IMR-90 (cell line): ENCODE measurements at regions not wholly inside any gene's neighbourhood (a gene's known extent, or its start where the extent isn't known, plus 50 kb on each side); places are given as distances from the start of the nearest gene placed in this dataset.

Source experiments
- ATAC-seq: fragments of 200-7000 bp; cut with Tn5 transposase; 2 replicates; pipeline ENCODE4 v1.9.1; 2020; ENCODE audit warnings: low read depth, mild to moderate bottlenecking, moderate library complexity
- BruUV-seq: library from RNA; stranded (reverse); fragments of 400-500 nt; replicated peaks from 2 replicates; lab custom pipeline; 2021; lab: Mats Ljungman, UMichigan
- CTCF ChIA-PET: fragments of 300-600 bp; formaldehyde crosslinking; extraction: SDS; loops from one replicate; lab custom pipeline; 2021; ENCODE audit warnings: antibody characterized with exemption; lab: Yijun Ruan, JAX
- POLR2A ChIA-PET: fragments of 300-600 bp; sonication (Branson Sonifier 250); formaldehyde crosslinking; loops from one replicate; lab custom pipeline; 2022; ENCODE audit warnings: antibody characterized with exemption; ENCODE audit not compliant: unreplicated experiment; lab: Charles Lee
- DNase-seq: peaks from one replicate; pipeline ENCODE4 v3.0.0; 2013
- H2AFZ ChIP-seq: replicated peaks from 2 replicates; pipeline ENCODE3; 2013; ENCODE audit warnings: low read length, mild to moderate bottlenecking; ENCODE audit not compliant: poor library complexity
- H2AK5ac ChIP-seq: 2 replicates; pipeline ENCODE4 v1.6.1; 2013; ENCODE audit warnings: low read depth, low read length, inconsistent platforms
- H2AK9ac ChIP-seq: replicated peaks from 2 replicates; pipeline ENCODE3; 2013; ENCODE audit warnings: mild to moderate bottlenecking, low read depth, low read length, moderate library complexity; ENCODE audit not compliant: poor library complexity
- H2BK120ac ChIP-seq: 2 replicates; pipeline ENCODE4 v1.6.1; 2013; ENCODE audit warnings: low read depth, low read length, inconsistent platforms
- H2BK15ac ChIP-seq: 3 replicates; pipeline ENCODE4 v1.6.1; 2013; ENCODE audit warnings: low read depth, low read length, inconsistent platforms
- H2BK20ac ChIP-seq: 2 replicates; pipeline ENCODE4 v1.6.1; 2013; ENCODE audit warnings: low read depth, mild to moderate bottlenecking, inconsistent platforms, low read length, moderate library complexity
- H2BK5ac ChIP-seq: 2 replicates; pipeline ENCODE4 v1.6.1; 2013; ENCODE audit warnings: mild to moderate bottlenecking, low read depth, low read length, inconsistent platforms; ENCODE audit not compliant: poor library complexity, severe bottlenecking
- H3K14ac ChIP-seq: replicated peaks from 2 replicates; pipeline ENCODE4 v1.6.1; 2013; ENCODE audit warnings: low read depth, low read length, inconsistent platforms
- H3K18ac ChIP-seq: 2 replicates; pipeline ENCODE4 v1.6.1; 2013; ENCODE audit warnings: low read depth, low read length, control low read depth
- H3K23ac ChIP-seq: 2 replicates; pipeline ENCODE4 v1.6.1; 2013; ENCODE audit warnings: low read depth, low read length, inconsistent platforms
- H3K27ac ChIP-seq: 2 replicates; pipeline ENCODE4 v1.5.1; 2013; ENCODE audit warnings: mild to moderate bottlenecking, control low read depth, low read length; ENCODE audit not compliant: insufficient read depth
- H3K27me3 ChIP-seq: 2 replicates; pipeline ENCODE4 v1.6.1; 2013; ENCODE audit warnings: low read length; ENCODE audit not compliant: control insufficient read depth, insufficient read depth
- H3K36me3 ChIP-seq: 2 replicates; pipeline ENCODE4 v1.6.1; 2013; ENCODE audit warnings: low read length, mixed read lengths; ENCODE audit not compliant: control insufficient read depth, insufficient read depth
- H3K4ac ChIP-seq: 2 replicates; pipeline ENCODE4 v1.6.1; 2013; ENCODE audit warnings: low read depth, low read length, inconsistent platforms
- H3K4me1 ChIP-seq: 2 replicates; pipeline ENCODE4 v1.6.1; 2013; ENCODE audit warnings: low read length, mixed read lengths; ENCODE audit not compliant: control insufficient read depth, insufficient read depth
- H3K4me2 ChIP-seq: 2 replicates; pipeline ENCODE4 v1.6.1; 2013; ENCODE audit warnings: low read depth, mild to moderate bottlenecking, control low read depth, low read length, moderate library complexity
- H3K4me3 ChIP-seq: 2 replicates; pipeline ENCODE4 v1.5.1; 2013; ENCODE audit warnings: low read depth, mild to moderate bottlenecking, control low read depth, low read length, moderate library complexity; ENCODE audit not compliant: insufficient read depth
- H3K56ac ChIP-seq: 2 replicates; pipeline ENCODE4 v1.6.1; 2013; ENCODE audit warnings: low read length, inconsistent platforms; ENCODE audit not compliant: insufficient read depth; ENCODE audit errors: extremely low read depth
- H3K79me1 ChIP-seq, 2 experiments: 2 replicates each; pipeline ENCODE4 v1.6.1; 2013; ENCODE audit warnings: low read length in 2 of 2, inconsistent platforms in 1 of 2, low read depth in 1 of 2
- H3K9ac ChIP-seq: 2 replicates; pipeline ENCODE4 v1.6.1; 2013; ENCODE audit warnings: low read depth, low read length, control low read depth
- H3K9me1 ChIP-seq: 2 replicates; pipeline ENCODE4 v1.6.1; 2013; ENCODE audit warnings: low read length, inconsistent platforms; ENCODE audit not compliant: insufficient read depth
- H3K9me3 ChIP-seq: 2 replicates; pipeline ENCODE4 v1.6.1; 2013; ENCODE audit warnings: low read length; ENCODE audit not compliant: control insufficient read depth, insufficient read depth
- H4K20me1 ChIP-seq: 2 replicates; pipeline ENCODE4 v1.6.1; 2013; ENCODE audit warnings: low read length, inconsistent platforms; ENCODE audit not compliant: insufficient read depth
- H4K5ac ChIP-seq: 2 replicates; pipeline ENCODE4 v1.6.1; 2013; ENCODE audit warnings: mild to moderate bottlenecking, low read depth, low read length, control low read depth
- H4K8ac ChIP-seq, 2 experiments: 2 replicates each; pipeline ENCODE4 v1.6.1; 2013; ENCODE audit warnings: low read depth in 2 of 2, low read length in 2 of 2, control low read depth in 1 of 2, inconsistent platforms in 1 of 2
- H4K91ac ChIP-seq: 2 replicates; pipeline ENCODE4 v1.6.1; 2013; ENCODE audit warnings: low read depth, low read length, inconsistent platforms; ENCODE audit not compliant: insufficient read depth
- BHLHE40 ChIP-seq: fragments of 150-350 bp; IDR thresholded peaks from 2 replicates; pipeline ENCODE4 v1.6.1; 2016; ENCODE audit warnings: mild to moderate bottlenecking, low read depth, low read length
- CEBPB ChIP-seq: IDR thresholded peaks from 2 replicates; pipeline ENCODE4 v1.6.1; 2012; ENCODE audit warnings: low read depth, low read length, improper control_type of control experiment
- CHD1 ChIP-seq: IDR thresholded peaks from 2 replicates; pipeline ENCODE4 v1.6.1; 2012; ENCODE audit warnings: low read depth, low read length, improper control_type of control experiment
- FOS ChIP-seq: fragments of 150-350 bp; IDR thresholded peaks from 2 replicates; pipeline ENCODE4 v1.6.1; 2016; ENCODE audit warnings: low read depth, low read length
- MAFK ChIP-seq: IDR thresholded peaks from 2 replicates; pipeline ENCODE4 v1.6.1; 2012; ENCODE audit warnings: low read depth, low read length, improper control_type of control experiment
- MXI1 ChIP-seq: IDR thresholded peaks from 2 replicates; pipeline ENCODE4 v1.6.1; 2012; ENCODE audit warnings: low read depth, mild to moderate bottlenecking, low read length, moderate library complexity, borderline replicate concordance
- NFE2L2 ChIP-seq: fragments of 150-350 bp; IDR thresholded peaks from 2 replicates; pipeline ENCODE4 v1.6.1; 2016; ENCODE audit warnings: low read depth, mild to moderate bottlenecking, low read length
- POLR2A ChIP-seq: IDR thresholded peaks from 2 replicates; pipeline ENCODE4 v1.6.1; 2012; ENCODE audit warnings: mild to moderate bottlenecking, low read depth, low read length
- RCOR1 ChIP-seq: IDR thresholded peaks from 2 replicates; pipeline ENCODE4 v1.6.1; 2012; ENCODE audit warnings: mild to moderate bottlenecking, low read length, improper control_type of control experiment; ENCODE audit not compliant: insufficient replicate concordance
- RFX5 ChIP-seq: IDR thresholded peaks from 2 replicates; pipeline ENCODE4 v1.8.0; 2012; ENCODE audit warnings: low read depth, mild to moderate bottlenecking, low read length, moderate library complexity
- WGBS, 2 experiments: methylation state at CpG; one replicate each; pipeline versions ENCODE4 v1.1.5 to v1.1.7; 2013; ENCODE audit warnings: missing lambda C conversion rate in 2 of 2; ENCODE audit not compliant: insufficient read length in 1 of 2; ENCODE audit errors: extremely low coverage in 2 of 2; 5-methylcytosine and 5-hydroxymethylcytosine counted together
- dilution Hi-C: fragments of 300-500 bp; cut with HindIII; formaldehyde crosslinking; loops from one replicate; pipeline ENCODE4 v1.14.3; 2018; ENCODE audit warnings: low sequenced_read_pairs; ENCODE audit not compliant: unreplicated experiment
- in situ Hi-C: fragments of 300-500 bp; cut with MboI; formaldehyde crosslinking; loops from 3 replicates; pipeline ENCODE4 v1.14.3; 2019; ENCODE audit warnings: low sequenced_read_pairs, inconsistent platforms, mixed read lengths
- intact Hi-C: fragments of 100-400 bp; cut with micrococcal nuclease; formaldehyde crosslinking; loops from 2 replicates; pipeline ENCODE4 v1.10.0; 2022
- TF ChIP-seq, protein P1 (sequence below): conservative IDR thresholded peaks from 2 replicates; pipeline ENCODE4 v1.5.1; 2012; ENCODE audit warnings: mild to moderate bottlenecking, low read depth, low read length, improper control_type of control experiment
- TF ChIP-seq, protein P2 (sequence below): fragments of 150-350 bp; IDR thresholded peaks from 2 replicates; pipeline ENCODE4 v1.6.1; 2017; ENCODE audit warnings: mild to moderate bottlenecking, antibody characterized with exemption, low read length, low read depth

DNA sequence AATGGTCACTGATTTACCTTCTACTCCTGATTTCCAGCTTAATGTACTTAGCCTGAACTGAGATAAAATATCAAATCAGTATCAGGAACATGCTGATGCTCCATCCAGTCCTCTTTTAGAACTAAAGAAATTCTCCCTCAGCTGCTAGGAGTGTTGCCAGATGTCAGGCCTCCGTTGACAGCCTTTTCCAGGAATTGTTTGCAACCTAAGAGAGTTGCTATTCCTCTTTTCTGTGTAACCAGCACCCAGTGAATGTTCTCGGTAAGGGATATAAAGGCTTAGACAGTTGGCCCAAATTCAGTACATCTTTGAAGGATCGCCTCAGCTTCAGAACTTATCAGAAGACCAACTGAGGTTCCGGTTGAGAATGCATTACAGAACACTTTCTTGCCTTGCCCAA lies 559.0 kb downstream of the PCDH17 start:
- TF ChIP-seq MXI1 (no peak), BHLHE40 (no peak), CHD1 (no peak), FOS (no peak), RFX5 (no peak), RCOR1 (no peak), POLR2A (no peak), MAFK (no peak), NFE2L2 (no peak), CEBPB (no peak)
- TF ChIP-seq, protein P1, sequence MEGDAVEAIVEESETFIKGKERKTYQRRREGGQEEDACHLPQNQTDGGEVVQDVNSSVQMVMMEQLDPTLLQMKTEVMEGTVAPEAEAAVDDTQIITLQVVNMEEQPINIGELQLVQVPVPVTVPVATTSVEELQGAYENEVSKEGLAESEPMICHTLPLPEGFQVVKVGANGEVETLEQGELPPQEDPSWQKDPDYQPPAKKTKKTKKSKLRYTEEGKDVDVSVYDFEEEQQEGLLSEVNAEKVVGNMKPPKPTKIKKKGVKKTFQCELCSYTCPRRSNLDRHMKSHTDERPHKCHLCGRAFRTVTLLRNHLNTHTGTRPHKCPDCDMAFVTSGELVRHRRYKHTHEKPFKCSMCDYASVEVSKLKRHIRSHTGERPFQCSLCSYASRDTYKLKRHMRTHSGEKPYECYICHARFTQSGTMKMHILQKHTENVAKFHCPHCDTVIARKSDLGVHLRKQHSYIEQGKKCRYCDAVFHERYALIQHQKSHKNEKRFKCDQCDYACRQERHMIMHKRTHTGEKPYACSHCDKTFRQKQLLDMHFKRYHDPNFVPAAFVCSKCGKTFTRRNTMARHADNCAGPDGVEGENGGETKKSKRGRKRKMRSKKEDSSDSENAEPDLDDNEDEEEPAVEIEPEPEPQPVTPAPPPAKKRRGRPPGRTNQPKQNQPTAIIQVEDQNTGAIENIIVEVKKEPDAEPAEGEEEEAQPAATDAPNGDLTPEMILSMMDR = no peak
- TF ChIP-seq, protein P2, sequence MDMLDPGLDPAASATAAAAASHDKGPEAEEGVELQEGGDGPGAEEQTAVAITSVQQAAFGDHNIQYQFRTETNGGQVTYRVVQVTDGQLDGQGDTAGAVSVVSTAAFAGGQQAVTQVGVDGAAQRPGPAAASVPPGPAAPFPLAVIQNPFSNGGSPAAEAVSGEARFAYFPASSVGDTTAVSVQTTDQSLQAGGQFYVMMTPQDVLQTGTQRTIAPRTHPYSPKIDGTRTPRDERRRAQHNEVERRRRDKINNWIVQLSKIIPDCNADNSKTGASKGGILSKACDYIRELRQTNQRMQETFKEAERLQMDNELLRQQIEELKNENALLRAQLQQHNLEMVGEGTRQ = no peak
- WGBS, 2 experiments = no CpG with 5 or more reads among the region's 4 CpGs
- intact Hi-C loops = no loop called here

More for the DNA sequence above, 559.0 kb downstream of the PCDH17 start:
- Histone ChIP-seq H3K9me1 (no peaks in the 10 kb centered on the region), H3K36me3 (no peaks in the 10 kb centered on the region), H3K4ac (no peak overlapping the region), H3K27me3 (no peaks in the 10 kb centered on the region), H3K9me3 (peaks cover 6% of the 10 kb centered on the region), H3K9ac (no peak overlapping the region), H4K91ac (no peak overlapping the region), H4K20me1 (no peaks in the 10 kb centered on the region), H3K4me3 (no peak overlapping the region), H3K79me1 (no peaks in the 10 kb centered on the region), H2AFZ (no peak overlapping the region), H2AK9ac (no peak overlapping the region), H3K56ac (no peak overlapping the region), H3K4me1 (no peaks in the 10 kb centered on the region), H2BK120ac (no peak overlapping the region), H4K8ac (no peak overlapping the region), H4K5ac (no peak overlapping the region), H3K23ac (no peak overlapping the region), H3K18ac (no peak overlapping the region), H2BK15ac (no peak overlapping the region), H3K4me2 (no peak overlapping the region), H2BK5ac (no peak overlapping the region), H3K27ac (no peak overlapping the region), H3K14ac (no peak overlapping the region), H2BK20ac (no peak overlapping the region), H2AK5ac (no peak overlapping the region)
- no peak for DNase-seq
- dilution Hi-C loops = no loop called here
- POLR2A ChIA-PET = no interaction called here
- no peak for ATAC-seq
- in situ Hi-C loops = no loop called here
- no TSS peak for BruUV-seq
- CTCF ChIA-PET = no interaction called here
